ENCODE measurements at regions not wholly inside any gene's neighbourhood (a gene's known extent, or its start where the extent isn't known, plus 50 kb on each side); places are given as distances from the start of the nearest gene placed in this dataset.

DNA sequence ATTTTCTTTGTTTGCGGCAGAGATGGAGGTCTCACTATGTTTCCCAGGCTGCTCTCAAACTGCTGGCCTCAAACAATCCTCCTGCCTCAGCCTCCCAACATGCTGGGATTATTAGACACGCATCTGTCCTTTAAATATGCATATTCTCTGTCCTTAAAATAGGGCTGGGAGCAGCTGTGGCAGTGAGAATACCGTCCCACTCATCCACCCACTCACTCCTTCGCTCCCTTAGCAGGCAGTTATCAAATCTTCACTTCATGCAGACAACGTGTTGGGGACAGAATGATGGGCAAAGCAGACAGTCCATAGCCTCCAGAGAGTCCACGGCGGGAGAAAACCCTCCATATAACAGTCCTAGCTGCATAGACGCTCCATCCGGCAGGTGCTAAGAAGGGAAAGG lies 179.4 kb downstream of the ZBTB18 start:
- no peaks in the 10 kb centered on the region for H3K9me3 ChIP-seq
- no peaks in the 10 kb centered on the region for H3K27me3 ChIP-seq
- H3K4me3 ChIP-seq (ENCODE audit: low read depth in 1 of 2, low read length in 1 of 2): no peak overlapping the region
- peaks cover 39% of the 10 kb centered on the region in 2 experiments for H3K4me1 ChIP-seq (ENCODE audit: control insufficient read depth in 1 of 2, insufficient read depth in 1 of 2, low read depth in 1 of 2, low read length in 1 of 2)
- no peaks in the 10 kb centered on the region for H3K36me3 ChIP-seq
- TF ChIP-seq CTCF (IDR thresholded peaks at IDR 0.05): no peak
- peak overlapping the region; percentile 62 for H3K27ac ChIP-seq

- Histone ChIP-seq H3K36me3 (no peaks in the 10 kb centered on the region), H3K4me3 (ENCODE audit: low read depth in 1 of 2, low read length in 1 of 2) (peak overlapping the region; percentile 15 to 20), H3K27ac (peak overlapping the region; percentile 62), H3K4me1 (ENCODE audit: control insufficient read depth in 1 of 2, insufficient read depth in 1 of 2, low read depth in 1 of 2, low read length in 1 of 2) (peaks cover 32% of the 10 kb centered on the region in 2 experiments), H3K27me3 (no peaks in the 10 kb centered on the region), H3K9me3 (no peaks in the 10 kb centered on the region)
- no peak for TF ChIP-seq CTCF (IDR thresholded peaks at IDR 0.05)
Observed at GRCh38 chr1:244231193-244231571, 180.1 kb downstream of the ZBTB18 start.

- TF ChIP-seq CTCF (IDR thresholded peaks at IDR 0.05): no peak
- Histone ChIP-seq H3K27me3 (no peaks in the 10 kb centered on the region), H3K4me1 (ENCODE audit: control insufficient read depth in 1 of 2, insufficient read depth in 1 of 2, low read depth in 1 of 2, low read length in 1 of 2) (peaks cover 26% of the 10 kb centered on the region in 2 experiments), H3K9me3 (no peaks in the 10 kb centered on the region), H3K27ac (peak overlapping the region; percentile 62), H3K36me3 (no peaks in the 10 kb centered on the region), H3K4me3 (ENCODE audit: low read depth in 1 of 2, low read length in 1 of 2) (peak overlapping the region; percentile 15 to 20)
Observed at GRCh38 chr1:244231572-244232315, 180.7 kb downstream of the ZBTB18 start.

GRCh38 chr1:244234009-244234643 lies 183.0 kb downstream of the ZBTB18 start:
- Histone ChIP-seq H3K27ac (no peak overlapping the region), H3K36me3 (no peaks in the 10 kb centered on the region), H3K4me3 (ENCODE audit: low read depth in 1 of 2, low read length in 1 of 2) (no peak overlapping the region), H3K9me3 (no peaks in the 10 kb centered on the region), H3K4me1 (ENCODE audit: control insufficient read depth in 1 of 2, insufficient read depth in 1 of 2, low read depth in 1 of 2, low read length in 1 of 2) (peaks cover 23 to 25% of the 10 kb centered on the region in 2 experiments), H3K27me3 (no peaks in the 10 kb centered on the region)
- TF ChIP-seq CTCF (IDR thresholded peaks at IDR 0.05): no peak

GRCh38 chr1:244235157-244235556 lies 184.1 kb downstream of the ZBTB18 start:
- Histone ChIP-seq H3K4me1 (ENCODE audit: control insufficient read depth in 1 of 2, insufficient read depth in 1 of 2, low read depth in 1 of 2, low read length in 1 of 2) (peaks cover 23 to 25% of the 10 kb centered on the region in 2 experiments), H3K36me3 (no peaks in the 10 kb centered on the region), H3K27ac (no peak overlapping the region), H3K9me3 (no peaks in the 10 kb centered on the region), H3K4me3 (ENCODE audit: low read depth in 1 of 2, low read length in 1 of 2) (no peak overlapping the region), H3K27me3 (no peaks in the 10 kb centered on the region)
- no peak for TF ChIP-seq CTCF (IDR thresholded peaks at IDR 0.05)
